Endothelial cell of umbilical vein (primary cell): ENCODE measurements at regions not wholly inside any gene's neighbourhood (a gene's known extent, or its start where the extent isn't known, plus 50 kb on each side); places are given as distances from the start of the nearest gene placed in this dataset.

Experiments used
- BruUV-seq: library from RNA; stranded (reverse); fragments of 400-500 nt; replicated peaks from 2 replicates; lab custom pipeline; 2021; lab: Mats Ljungman, UMichigan
- CTCF ChIA-PET: fragments of 300-600, 350-600 bp; sonication (Branson Sonifier 250); formaldehyde crosslinking; loops from one replicate; lab custom pipeline; 2021; ENCODE audit warnings: antibody characterized with exemption, inconsistent platforms; lab: Charles Lee
- POLR2A ChIA-PET: fragments of 300-600, 350-600 bp; sonication (Branson Sonifier 250); formaldehyde crosslinking; loops from one replicate; lab custom pipeline; 2021; ENCODE audit warnings: antibody characterized with exemption, inconsistent platforms; lab: Charles Lee
- DNase-seq: peaks from one replicate; pipeline ENCODE4 v3.0.0-alpha.2; 2011; ENCODE audit warnings: low read depth, low spot score
- FAIRE-seq: peaks from 2 replicates; lab custom pipeline; 2011; peaks lifted over from hg19 to GRCh38; lab: Jason Lieb, UNC
- H2AFZ ChIP-seq: 2 replicates; pipeline ENCODE4 v1.6.0; 2012; ENCODE audit warnings: low read depth, low read length, control low read depth, inconsistent platforms
- H3K27ac ChIP-seq: 2 replicates; pipeline ENCODE4 v1.5.1; 2011; ENCODE audit warnings: low read depth, mild to moderate bottlenecking, control low read depth, low read length, moderate library complexity; ENCODE audit not compliant: insufficient read depth
- H3K27me3 ChIP-seq, 2 experiments: 2 replicates each; pipeline versions ENCODE4 v1.6.0 to v1.6.1; 2011; ENCODE audit warnings: low read length in 2 of 2, mixed read lengths in 1 of 2; ENCODE audit not compliant: control insufficient read depth in 2 of 2, insufficient read depth in 2 of 2
- H3K36me3 ChIP-seq, 2 experiments: 2 replicates in 1 of 2; 3 replicates in 1 of 2; pipeline ENCODE4 v1.5.1; 2011; ENCODE audit warnings: low read length in 2 of 2, mild to moderate bottlenecking in 1 of 2, moderate library complexity in 1 of 2; ENCODE audit not compliant: control insufficient read depth in 2 of 2, insufficient read depth in 2 of 2; ENCODE audit errors: extremely low read depth in 1 of 2
- H3K4me1 ChIP-seq: 3 replicates; pipeline ENCODE4 v1.5.1; 2011; ENCODE audit warnings: mild to moderate bottlenecking, low read length; ENCODE audit not compliant: control insufficient read depth, insufficient read depth; ENCODE audit errors: extremely low read depth
- H3K4me2 ChIP-seq: 2 replicates; pipeline ENCODE4 v1.6.1; 2011; ENCODE audit warnings: low read length, control low read depth, mixed read lengths; ENCODE audit not compliant: insufficient read depth
- H3K4me3 ChIP-seq, 3 experiments: fragments of 200-600 bp in 1 of 3; sonication (generic), shearing (Covaris generic) in 1 of 3; replicated peaks in 1 of 3; 2 replicates each; pipeline ENCODE4 v1.5.1; 2011 to 2016; ENCODE audit warnings: control low read depth in 3 of 3, low read length in 3 of 3, mild to moderate bottlenecking in 2 of 3, inconsistent platforms in 1 of 3, low read depth in 1 of 3, moderate library complexity in 1 of 3; ENCODE audit not compliant: insufficient read depth in 1 of 3
- H3K79me2 ChIP-seq: 2 replicates; pipeline ENCODE4 v1.6.0; 2012; ENCODE audit warnings: low read length, inconsistent platforms; ENCODE audit not compliant: control insufficient read depth, insufficient read depth
- H3K9ac ChIP-seq: replicated peaks from 2 replicates; pipeline ENCODE3; 2011; ENCODE audit warnings: low read length, control low read depth; ENCODE audit not compliant: insufficient read depth; ENCODE audit errors: extremely low read depth
- H3K9me1 ChIP-seq: replicated peaks from 3 replicates; pipeline ENCODE4 v1.6.0; 2011; ENCODE audit warnings: mild to moderate bottlenecking, low read length; ENCODE audit not compliant: control insufficient read depth, insufficient read depth; ENCODE audit errors: extremely low read depth
- H3K9me3 ChIP-seq: replicated peaks from 2 replicates; pipeline ENCODE4 v1.5.1; 2012; ENCODE audit warnings: low read length, inconsistent platforms; ENCODE audit not compliant: control insufficient read depth, insufficient read depth
- H4K20me1 ChIP-seq: replicated peaks from 2 replicates; pipeline ENCODE3; 2011; ENCODE audit warnings: mild to moderate bottlenecking, low read length; ENCODE audit not compliant: control insufficient read depth, insufficient read depth; ENCODE audit errors: extremely low read depth
- CTCF ChIP-seq, 2 donors: IDR thresholded peaks; 1 replicate in 1 of 2; 2 replicates in 1 of 2; pipeline ENCODE4 v1.5.1; 2011; ENCODE audit warnings: low read length in 2 of 2, mild to moderate bottlenecking in 2 of 2, moderate library complexity in 2 of 2, control low read depth in 1 of 2, inconsistent platforms in 1 of 2, low read depth in 1 of 2; ENCODE audit not compliant: insufficient read depth in 1 of 2; ENCODE audit errors: extremely low read depth in 1 of 2
- EZH2 ChIP-seq: IDR thresholded peaks from 2 replicates; pipeline ENCODE4 v1.6.1; 2012; ENCODE audit warnings: borderline replicate concordance, low read depth, mild to moderate bottlenecking, moderate library complexity, low read length, inconsistent platforms; ENCODE audit not compliant: severe bottlenecking
- FOS ChIP-seq: IDR thresholded peaks from 2 replicates; pipeline ENCODE4 v1.6.1; 2011; ENCODE audit warnings: mild to moderate bottlenecking, low read length, moderate library complexity, borderline replicate concordance; ENCODE audit not compliant: insufficient read depth
- GATA2 ChIP-seq: IDR thresholded peaks from 2 replicates; pipeline ENCODE4 v1.7.0; 2011; ENCODE audit warnings: low read depth, mild to moderate bottlenecking, moderate library complexity, mixed read lengths, low read length; ENCODE audit not compliant: insufficient read length, insufficient read depth
- JUN ChIP-seq: IDR thresholded peaks from 2 replicates; pipeline ENCODE4 v1.6.1; 2011; ENCODE audit warnings: borderline replicate concordance, low read depth; ENCODE audit not compliant: insufficient read length, insufficient read depth
- MAX ChIP-seq: IDR thresholded peaks from 2 replicates; pipeline ENCODE4 v1.6.1; 2011; ENCODE audit not compliant: insufficient read depth, insufficient read length
- MYC ChIP-seq: IDR thresholded peaks from one replicate; pipeline ENCODE4 v1.6.1; 2011; ENCODE audit warnings: mild to moderate bottlenecking, low read depth, low read length
- POLR2A ChIP-seq: IDR thresholded peaks from 2 replicates; pipeline ENCODE4 v1.6.1; 2012; ENCODE audit warnings: low read depth, mild to moderate bottlenecking, control low read depth, low read length
- POLR2AphosphoS5 ChIP-seq: IDR thresholded peaks from 2 replicates; pipeline ENCODE4 v1.6.1; 2012; ENCODE audit warnings: low read depth, mild to moderate bottlenecking, control low read depth, low read length, moderate library complexity; ENCODE audit not compliant: insufficient read depth
- dilution Hi-C: fragments of 300-500 bp; cut with MboI; formaldehyde crosslinking; loops from one replicate; pipeline ENCODE4 v1.15.0; 2019; ENCODE audit warnings: low sequenced_read_pairs; ENCODE audit not compliant: extremely low pct_ligation_motif_present
- intact Hi-C: fragments of 100-400 bp; cut with micrococcal nuclease; formaldehyde crosslinking; loops from one replicate; pipeline ENCODE4 v1.10.0; 2022

- Histone ChIP-seq H4K20me1 (no peaks in the 10 kb centered on the region), H3K9ac (no peak overlapping the region), H3K27me3 (no peaks in the 10 kb centered on the region), H3K36me3 (no peaks in the 10 kb centered on the region), H2AFZ (no peak overlapping the region), H3K79me2 (no peaks in the 10 kb centered on the region), H3K27ac (no peak overlapping the region), H3K4me2 (no peak overlapping the region), H3K9me3 (peaks cover 1% of the 10 kb centered on the region), H3K4me3 (no peak overlapping the region), H3K9me1 (no peaks in the 10 kb centered on the region), H3K4me1 (no peaks in the 10 kb centered on the region)
- BruUV-seq, result no TSS peak
- POLR2A ChIA-PET, result no interaction called here
- dilution Hi-C loops, result no loop called here
- DNase-seq (no peak), FAIRE-seq (no peak)
- TF ChIP-seq FOS (no peak), POLR2AphosphoS5 (no peak), GATA2 (no peak), MYC (no peak), JUN (no peak), EZH2 (no peak), MAX (no peak), POLR2A (no peak), CTCF (IDR thresholded peaks at IDR 0.05; ENCODE audit: extremely low read depth in 1 of 2, insufficient read depth in 1 of 2, low read depth in 1 of 2, low read length in 2 of 2) (no peak)
- intact Hi-C loops, result no loop called here
- CTCF ChIA-PET, result no interaction called here
Observed at GRCh38 chr2:6454286-6454990, 411.3 kb downstream of the CMPK2 start.
